ENCODE measurements at regions not wholly inside any gene's neighbourhood (a gene's known extent, or its start where the extent isn't known, plus 50 kb on each side); places are given as distances from the start of the nearest gene placed in this dataset.

GRCh38 chr16:59783191-59783590 lies 1049.1 kb upstream of the GOT2 start:
- no peak overlapping the region for H3K4me3 ChIP-seq (ENCODE audit: control insufficient read depth, low read depth, low read length)
- no peak for DNase-seq (ENCODE audit: low read depth)
- no peak for TF ChIP-seq CTCF (conservative IDR thresholded peaks at IDR 0.05; ENCODE audit: control insufficient read depth, insufficient read depth, low read depth, low read length)

GRCh38 chr16:59773330-59773729 lies 1039.2 kb upstream of the GOT2 start:
- no peak for TF ChIP-seq CTCF (conservative IDR thresholded peaks at IDR 0.05; ENCODE audit: control insufficient read depth, insufficient read depth, low read depth, low read length)
- no peak overlapping the region for H3K4me3 ChIP-seq (ENCODE audit: control insufficient read depth, low read depth, low read length)
- no peak for DNase-seq (ENCODE audit: low read depth)

- no peak for TF ChIP-seq CTCF (conservative IDR thresholded peaks at IDR 0.05; ENCODE audit: control insufficient read depth, insufficient read depth, low read depth, low read length)
- no peak overlapping the region for H3K4me3 ChIP-seq (ENCODE audit: control insufficient read depth, low read depth, low read length)
- DNase-seq (ENCODE audit: low read depth) = no peak
Observed at GRCh38 chr16:59759296-59759695, 1025.2 kb upstream of the GOT2 start.

- no peak overlapping the region for H3K4me3 ChIP-seq (ENCODE audit: control insufficient read depth, low read depth, low read length)
- DNase-seq (ENCODE audit: low read depth) = no peak
- no peak for TF ChIP-seq CTCF (conservative IDR thresholded peaks at IDR 0.05; ENCODE audit: control insufficient read depth, insufficient read depth, low read depth, low read length)
Observed at GRCh38 chr16:59758848-59759247, 1024.7 kb upstream of the GOT2 start.

- no peak for TF ChIP-seq CTCF (conservative IDR thresholded peaks at IDR 0.05; ENCODE audit: control insufficient read depth, insufficient read depth, low read depth, low read length)
- no peak overlapping the region for H3K4me3 ChIP-seq (ENCODE audit: control insufficient read depth, low read depth, low read length)
- DNase-seq (ENCODE audit: low read depth) = no peak
Observed at GRCh38 chr16:59754854-59755253, 1020.7 kb upstream of the GOT2 start.

- no peak for DNase-seq (ENCODE audit: low read depth)
- TF ChIP-seq CTCF (conservative IDR thresholded peaks at IDR 0.05; ENCODE audit: control insufficient read depth, insufficient read depth, low read depth, low read length) = no peak
- no peak overlapping the region for H3K4me3 ChIP-seq (ENCODE audit: control insufficient read depth, low read depth, low read length)
Observed at GRCh38 chr16:59749662-59750336, 1015.7 kb upstream of the GOT2 start.

GRCh38 chr16:59748531-59748930 lies 1014.4 kb upstream of the GOT2 start:
- no peak overlapping the region for H3K4me3 ChIP-seq (ENCODE audit: control insufficient read depth, low read depth, low read length)
- no peak for TF ChIP-seq CTCF (conservative IDR thresholded peaks at IDR 0.05; ENCODE audit: control insufficient read depth, insufficient read depth, low read depth, low read length)
- no peak for DNase-seq (ENCODE audit: low read depth)
